ENCODE measurements at regions not wholly inside any gene's neighbourhood (a gene's known extent, or its start where the extent isn't known, plus 50 kb on each side); places are given as distances from the start of the nearest gene placed in this dataset.

GRCh38 chr6:44044154-44044539 lies 83.1 kb downstream of the MRPL14 start (continued):
- no peak for TF ChIP-seq REST (IDR thresholded peaks at IDR 0.05; ENCODE audit: low read depth)

- Histone ChIP-seq H4K20me1 (ENCODE audit: insufficient read depth) (no peaks in the 10 kb centered on the region), H3K9me2 (ENCODE audit: insufficient read depth) (no peaks in the 10 kb centered on the region), H3K4me2 (ENCODE audit: low read length) (peak overlapping the region; percentile 77), H3K36me3 (ENCODE audit: control insufficient read depth in 1 of 2, insufficient read depth in 2 of 2, low read length in 2 of 2) (no peaks in the 10 kb centered on the region), H3K9ac (ENCODE audit: low read length) (peak overlapping the region; percentile 51), H3K9me3 (ENCODE audit: control insufficient read depth in 1 of 2, insufficient read depth in 1 of 2, low read depth in 1 of 2, low read length in 2 of 2) (no peaks in the 10 kb centered on the region), H3K4me3 (replicated peaks in 1 of 2; ENCODE audit: low read depth in 1 of 2, low read length in 2 of 2) (peak overlapping the region in 1 of 2 experiments; percentile 26; a peak in 2 of 4 replicates), H2AFZ (ENCODE audit: low read depth, low read length, poor library complexity, severe bottlenecking) (no peak overlapping the region), H3K27ac (ENCODE audit: low read depth, low read length) (peak overlapping the region; percentile 95), H3K79me2 (ENCODE audit: insufficient read depth, low read length) (no peaks in the 10 kb centered on the region), H3K4me1 (ENCODE audit: control insufficient read depth in 1 of 2, insufficient read depth in 2 of 2, low read length in 2 of 2) (peaks cover 47 to 79% of the 10 kb centered on the region in 2 experiments), H3K27me3 (ENCODE audit: insufficient read depth, low read length) (no peaks in the 10 kb centered on the region)
- intact Hi-C loops (cut with micrococcal nuclease): loop anchor here (5.0 kb wide), 1 partner anchor 41 kb away; no protein-coding TSS in a partner anchor
- ChIA-PET POLR2A (interaction anchor here (0.7 to 1.5 kb wide), 7 partner anchors 10 to 111 kb away, joined by 3 to 10 read pairs (median 4); no protein-coding TSS in a partner anchor), RAD21 (ENCODE audit: low non-redundant PET in 1 of 2, low total read pairs in 2 of 2, uncharacterized antibody in 2 of 2, unreplicated experiment in 2 of 2) (interaction anchor here in 1 of 2 experiments (0.6 kb wide), 1 partner anchor 41 kb away, joined by 5 read pairs; no protein-coding TSS in a partner anchor), CTCF (interaction anchor here (1.0 to 1.5 kb wide), 3 partner anchors 12 to 19 kb away, joined by 3 to 9 read pairs (median 4); no protein-coding TSS in a partner anchor)
- DNase-seq (ENCODE audit: low read depth, low spot score) (no peak), ATAC-seq (no peak)
- BruUV-seq (replicated peaks): no TSS peak
- TF ChIP-seq YY1 (IDR thresholded peaks at IDR 0.05; ENCODE audit: extremely low read depth, insufficient replicate concordance, low read depth, low read length): no peak
Measured at GRCh38 chr6:44043479-44044153, 83.6 kb downstream of the MRPL14 start.

Measured in HCT116 (cell line).